HepG2 (cell line): ENCODE measurements at regions not wholly inside any gene's neighbourhood (a gene's known extent, or its start where the extent isn't known, plus 50 kb on each side); places are given as distances from the start of the nearest gene placed in this dataset.

Source experiments
- ATAC-seq: fragments of 200-7000 bp; cut with Tn5 transposase; 3 replicates; pipeline ENCODE4 v1.9.1; 2020; ENCODE audit warnings: mild to moderate bottlenecking, moderate library complexity
- BruUV-seq: library from RNA; stranded (reverse); fragments of 400-500 nt; replicated peaks from 2 replicates; lab custom pipeline; 2021; lab: Mats Ljungman, UMichigan
- CTCF ChIA-PET: fragments of 300-600 bp; formaldehyde crosslinking; extraction: SDS; loops from one replicate; lab custom pipeline; 2021; ENCODE audit warnings: low total read pairs, inconsistent platforms, low intra/inter-chr PET ratio; lab: Yijun Ruan, JAX
- POLR2A ChIA-PET: fragments of 350-600 bp; sonication (Branson Sonifier 250); formaldehyde crosslinking; loops from one replicate; lab custom pipeline; 2020; ENCODE audit warnings: antibody characterized with exemption, inconsistent platforms; lab: Yijun Ruan, JAX
- DNase-seq: peaks from one replicate; pipeline ENCODE4 v3.0.0-alpha.2; 2015; ENCODE audit warnings: low spot score
- FAIRE-seq: peaks from 3 replicates; lab custom pipeline; 2011; peaks lifted over from hg19 to GRCh38; lab: Jason Lieb, UNC
- H2AFZ ChIP-seq: one replicate; pipeline ENCODE4 v1.6.1; 2011; ENCODE audit warnings: low read length, inconsistent platforms
- H3K27ac ChIP-seq: fragments of 300-600 bp; 3 replicates; pipeline ENCODE4 v1.8.0; 2011; ENCODE audit warnings: mixed run types, mild to moderate bottlenecking, mixed read lengths, low read length, inconsistent platforms; ENCODE audit not compliant: insufficient read depth; ENCODE audit errors: extremely low read length
- H3K27me3 ChIP-seq, 2 experiments: fragments of 200-600 bp in 1 of 2; 2 replicates in 1 of 2; 3 replicates in 1 of 2; pipeline versions ENCODE4 v1.6.0 to v1.8.0; 2011; ENCODE audit warnings: low read length in 2 of 2, mild to moderate bottlenecking in 2 of 2, moderate library complexity in 2 of 2, inconsistent platforms in 1 of 2; ENCODE audit not compliant: insufficient read depth in 2 of 2, control insufficient read depth in 1 of 2
- H3K36me3 ChIP-seq, 2 experiments: fragments of 200-600 bp in 1 of 2; replicated peaks in 1 of 2; 2 replicates in 1 of 2; 3 replicates in 1 of 2; pipeline versions ENCODE4 v1.5.1 to v1.8.0; 2011; ENCODE audit warnings: low read length in 2 of 2, inconsistent platforms in 1 of 2; ENCODE audit not compliant: insufficient read depth in 2 of 2, control insufficient read depth in 1 of 2
- H3K4me1 ChIP-seq: 2 replicates; pipeline ENCODE4 v1.5.1; 2012; ENCODE audit warnings: low read length, inconsistent platforms; ENCODE audit not compliant: insufficient read depth
- H3K4me2 ChIP-seq: 2 replicates; pipeline ENCODE4 v1.6.0; 2011; ENCODE audit warnings: low read depth, low read length, inconsistent platforms
- H3K4me3 ChIP-seq, 3 experiments: fragments of 200-600 bp in 1 of 3; sonication (generic), shearing (Covaris generic) in 1 of 3; replicated peaks in 1 of 3; 2 replicates each; pipeline ENCODE4 v1.5.1; 2011 to 2016; ENCODE audit warnings: low read length in 3 of 3, inconsistent platforms in 2 of 3, low read depth in 2 of 3, mild to moderate bottlenecking in 2 of 3, control low read depth in 1 of 3, mixed read lengths in 1 of 3; ENCODE audit not compliant: insufficient read depth in 1 of 3
- H3K79me2 ChIP-seq: one replicate; pipeline ENCODE4 v1.6.1; 2011; ENCODE audit warnings: low read length, inconsistent platforms; ENCODE audit not compliant: insufficient read depth
- H3K9ac ChIP-seq: 2 replicates; pipeline ENCODE4 v1.6.0; 2011; ENCODE audit warnings: mild to moderate bottlenecking, low read depth, low read length, inconsistent platforms; ENCODE audit not compliant: insufficient read depth
- H3K9me3 ChIP-seq: 2 replicates; pipeline ENCODE4 v1.5.1; 2012; ENCODE audit warnings: mild to moderate bottlenecking, low read length
- H4K20me1 ChIP-seq: 2 replicates; pipeline ENCODE4 v1.6.0; 2011; ENCODE audit warnings: inconsistent platforms, mild to moderate bottlenecking, low read length, moderate library complexity; ENCODE audit not compliant: insufficient read depth
- BRCA1 ChIP-seq: sonication (generic); formaldehyde crosslinking; IDR thresholded peaks from 2 replicates; pipeline ENCODE4 v1.4.0; 2020; ENCODE audit warnings: missing genetic modification reagents
- FOXJ3 ChIP-seq: sonication (generic); formaldehyde crosslinking; IDR thresholded peaks from 2 replicates; pipeline ENCODE4 v1.4.0; 2020; ENCODE audit warnings: missing genetic modification reagents, mild to moderate bottlenecking, borderline replicate concordance
- JUNB ChIP-seq: sonication (generic); formaldehyde crosslinking; IDR thresholded peaks from 2 replicates; pipeline ENCODE4 v1.8.0; 2022; ENCODE audit warnings: missing genetic modification reagents, mild to moderate bottlenecking, borderline replicate concordance
- KDM5A ChIP-seq: fragments of 200-600 bp; sonication (generic); IDR thresholded peaks from 2 replicates; pipeline ENCODE4 v1.7.0; 2018; ENCODE audit warnings: antibody characterized with exemption, mild to moderate bottlenecking, low read length, borderline replicate concordance
- REPIN1 ChIP-seq: sonication (generic); formaldehyde crosslinking; IDR thresholded peaks from 2 replicates; pipeline ENCODE4 v1.8.0; 2022; ENCODE audit warnings: missing genetic modification reagents, low read depth, mild to moderate bottlenecking, borderline replicate concordance
- RFX5 ChIP-seq: IDR thresholded peaks from 2 replicates; pipeline ENCODE4 v1.6.1; 2011; ENCODE audit warnings: low read depth, low read length, improper control_type of control experiment
- SALL2 ChIP-seq: sonication (generic); formaldehyde crosslinking; IDR thresholded peaks from 2 replicates; pipeline ENCODE4 v1.8.1; 2023; ENCODE audit warnings: mild to moderate bottlenecking, missing genetic modification reagents, inconsistent platforms
- SOX5 ChIP-seq: IDR thresholded peaks from 2 replicates; pipeline ENCODE4 v1.6.1; 2016; ENCODE audit warnings: borderline replicate concordance
- ZNF451 ChIP-seq: sonication (generic); formaldehyde crosslinking; IDR thresholded peaks from 2 replicates; pipeline ENCODE4 v1.5.0; 2020; ENCODE audit warnings: mild to moderate bottlenecking, missing genetic modification reagents
- ZNF597 ChIP-seq: sonication (generic); formaldehyde crosslinking; IDR thresholded peaks from 2 replicates; pipeline ENCODE4 v1.5.0; 2020; ENCODE audit warnings: missing genetic modification reagents
- ZNF607 ChIP-seq: sonication (generic); formaldehyde crosslinking; IDR thresholded peaks from 2 replicates; pipeline ENCODE4 v1.5.1; 2020; ENCODE audit warnings: missing genetic modification reagents, mild to moderate bottlenecking, borderline replicate concordance
- ZNF644 ChIP-seq: IDR thresholded peaks from 2 replicates; pipeline ENCODE4 v1.6.1; 2016; ENCODE audit warnings: low read depth
- ZNF768 ChIP-seq: sonication (generic); formaldehyde crosslinking; IDR thresholded peaks from 2 replicates; pipeline ENCODE4 v1.4.0; 2020; ENCODE audit warnings: missing genetic modification reagents
- ZNF777 ChIP-seq: sonication (generic); formaldehyde crosslinking; IDR thresholded peaks from 2 replicates; pipeline ENCODE4 v1.4.0; 2020; ENCODE audit warnings: missing genetic modification reagents
- WGBS: methylation state at CpG from one replicate; pipeline ENCODE4 v1.1.6; 2017; ENCODE audit warnings: low lambda C conversion rate; 5-methylcytosine and 5-hydroxymethylcytosine counted together
- in situ Hi-C: cut with HindIII; loops from 2 replicates; pipeline ENCODE4 v1.10.0; 2017; ENCODE audit warnings: low pct_unique_long_range_greater_than_20kb; ENCODE audit not compliant: extremely low pct_ligation_motif_present
- intact Hi-C: fragments of 100-400 bp; cut with micrococcal nuclease; formaldehyde crosslinking; loops from one replicate; pipeline ENCODE4 v1.10.0; 2022; ENCODE audit not compliant: unreplicated experiment
- TF ChIP-seq, protein P1 (sequence below): sonication (generic); formaldehyde crosslinking; IDR thresholded peaks from 2 replicates; pipeline ENCODE4 v1.4.0; 2020; ENCODE audit warnings: low read depth, missing genetic modification reagents

GRCh38 chr3:182118066-182118465, 406.3 kb downstream of the SOX2 start:
- intact Hi-C loops (loop anchor here (2.0 kb wide), 1 partner anchor 19 kb away; no protein-coding TSS in a partner anchor), in situ Hi-C loops (no loop called here)
- ChIA-PET CTCF (no interaction called here), POLR2A (no interaction called here)
- no peak overlapping the region for H3K4me2 ChIP-seq
- no peak for DNase-seq
- no peaks in the 10 kb centered on the region; a peak in 1 of 5 replicates for H3K27me3 ChIP-seq
- H3K4me3 ChIP-seq, result no peak overlapping the region
- TF ChIP-seq JUNB (CRISPR knock-in tag) (no peak), ZNF777 (no peak)
- H3K9ac ChIP-seq, result no peak overlapping the region
- H3K27ac ChIP-seq, result no peak overlapping the region
- no TSS peak for BruUV-seq
- H3K79me2 ChIP-seq, result no peaks in the 10 kb centered on the region
- WGBS, result 33% methylated on average over 3 of the region's 4 CpGs
- H3K9me3 ChIP-seq, result no peaks in the 10 kb centered on the region
- no peaks in the 10 kb centered on the region for H4K20me1 ChIP-seq
- no peak overlapping the region for H2AFZ ChIP-seq
- no peaks in the 10 kb centered on the region for H3K36me3 ChIP-seq
- no peaks in the 10 kb centered on the region for H3K4me1 ChIP-seq
- FAIRE-seq, result no peak
- no peak for ATAC-seq

DNA sequence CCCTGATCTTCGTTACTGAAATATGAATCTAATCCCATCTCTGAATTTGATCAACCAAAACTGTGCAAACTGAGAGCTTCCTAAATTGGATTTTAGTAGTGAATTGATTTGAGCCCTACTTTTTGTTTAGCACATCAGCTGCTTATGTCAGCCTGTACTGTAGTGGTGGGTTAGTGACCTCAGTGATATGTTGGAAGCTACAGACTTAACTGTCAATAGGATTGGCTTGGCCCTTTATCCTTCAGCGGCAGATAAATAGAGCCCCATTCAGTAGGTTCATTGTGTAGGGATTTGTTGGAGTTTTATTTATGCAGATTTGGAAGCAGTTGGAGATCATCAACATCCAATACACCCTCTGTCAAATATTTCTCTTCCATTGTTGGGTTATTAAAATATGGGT, 409.7 kb downstream of the SOX2 start:
- Histone ChIP-seq H3K4me2 (no peak overlapping the region), H3K9me3 (no peaks in the 10 kb centered on the region), H3K4me3 (no peak overlapping the region), H3K79me2 (no peaks in the 10 kb centered on the region), H3K27ac (no peak overlapping the region), H4K20me1 (no peaks in the 10 kb centered on the region), H3K36me3 (no peaks in the 10 kb centered on the region), H3K9ac (no peak overlapping the region), H3K27me3 (no peaks in the 10 kb centered on the region; a peak in 1 of 5 replicates), H3K4me1 (no peaks in the 10 kb centered on the region), H2AFZ (no peak overlapping the region)
- in situ Hi-C loops (no loop called here), intact Hi-C loops (no loop called here)
- BruUV-seq, result no TSS peak
- DNase-seq, result no peak
- WGBS, result 50% methylated on average over 2 of the region's 2 CpGs
- FAIRE-seq, result no peak
- ChIA-PET CTCF (no interaction called here), POLR2A (no interaction called here)
- ATAC-seq, result no peak
- TF ChIP-seq ZNF597 (CRISPR knock-in tag) (no peak), SOX5 (CRISPR knock-in tag) (no peak), ZNF451 (no peak), RFX5 (no peak), SALL2 (no peak), ZNF607 (no peak), REPIN1 (CRISPR knock-in tag) (no peak), ZNF644 (CRISPR knock-in tag) (no peak), KDM5A (no peak), ZNF768 (CRISPR knock-in tag) (no peak), BRCA1 (CRISPR knock-in tag) (no peak), FOXJ3 (CRISPR knock-in tag) (no peak)
- TF ChIP-seq, protein P1, sequence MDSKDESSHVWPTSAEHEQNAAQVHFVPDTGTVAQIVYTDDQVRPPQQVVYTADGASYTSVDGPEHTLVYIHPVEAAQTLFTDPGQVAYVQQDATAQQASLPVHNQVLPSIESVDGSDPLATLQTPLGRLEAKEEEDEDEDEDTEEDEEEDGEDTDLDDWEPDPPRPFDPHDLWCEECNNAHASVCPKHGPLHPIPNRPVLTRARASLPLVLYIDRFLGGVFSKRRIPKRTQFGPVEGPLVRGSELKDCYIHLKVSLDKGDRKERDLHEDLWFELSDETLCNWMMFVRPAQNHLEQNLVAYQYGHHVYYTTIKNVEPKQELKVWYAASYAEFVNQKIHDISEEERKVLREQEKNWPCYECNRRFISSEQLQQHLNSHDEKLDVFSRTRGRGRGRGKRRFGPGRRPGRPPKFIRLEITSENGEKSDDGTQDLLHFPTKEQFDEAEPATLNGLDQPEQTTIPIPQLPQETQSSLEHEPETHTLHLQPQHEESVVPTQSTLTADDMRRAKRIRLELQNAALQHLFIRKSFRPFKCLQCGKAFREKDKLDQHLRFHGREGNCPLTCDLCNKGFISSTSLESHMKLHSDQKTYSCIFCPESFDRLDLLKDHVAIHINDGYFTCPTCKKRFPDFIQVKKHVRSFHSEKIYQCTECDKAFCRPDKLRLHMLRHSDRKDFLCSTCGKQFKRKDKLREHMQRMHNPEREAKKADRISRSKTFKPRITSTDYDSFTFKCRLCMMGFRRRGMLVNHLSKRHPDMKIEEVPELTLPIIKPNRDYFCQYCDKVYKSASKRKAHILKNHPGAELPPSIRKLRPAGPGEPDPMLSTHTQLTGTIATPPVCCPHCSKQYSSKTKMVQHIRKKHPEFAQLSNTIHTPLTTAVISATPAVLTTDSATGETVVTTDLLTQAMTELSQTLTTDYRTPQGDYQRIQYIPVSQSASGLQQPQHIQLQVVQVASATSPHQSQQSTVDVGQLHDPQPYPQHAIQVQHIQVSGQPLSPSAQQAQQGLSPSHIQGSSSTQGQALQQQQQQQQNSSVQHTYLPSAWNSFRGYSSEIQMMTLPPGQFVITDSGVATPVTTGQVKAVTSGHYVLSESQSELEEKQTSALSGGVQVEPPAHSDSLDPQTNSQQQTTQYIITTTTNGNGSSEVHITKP (CRISPR knock-in tag), result no peak
